ENCODE measurements at regions not wholly inside any gene's neighbourhood (a gene's known extent, or its start where the extent isn't known, plus 50 kb on each side); places are given as distances from the start of the nearest gene placed in this dataset.

GRCh38 chr16:14011001-14011400 lies 60.1 kb upstream of the MRTFB start:
- TF ChIP-seq GATA2 (IDR thresholded peaks at IDR 0.05; ENCODE audit: low read depth, low read length) (no peak), GATA3 (IDR thresholded peaks at IDR 0.05; ENCODE audit: low read depth, low read length) (no peak)
